HFFc6 (cell line): ENCODE measurements at regions not wholly inside any gene's neighbourhood (a gene's known extent, or its start where the extent isn't known, plus 50 kb on each side); places are given as distances from the start of the nearest gene placed in this dataset.

Experiments
- DNase-seq: peaks from one replicate; pipeline ENCODE4 v3.0.0-alpha.2; 2018
- H3K27ac Mint-ChIP-seq: 2 replicates; pipeline ENCODE4 v1.8.0; 2020; ENCODE audit warnings: mild to moderate bottlenecking, mixed read lengths
- H3K27me3 Mint-ChIP-seq: 2 replicates; pipeline ENCODE4 v1.8.0; 2021; ENCODE audit warnings: mild to moderate bottlenecking, moderate library complexity, mixed read lengths; ENCODE audit not compliant: insufficient read depth
- H3K36me3 Mint-ChIP-seq: 2 replicates; pipeline ENCODE4 v1.8.0; 2021; ENCODE audit warnings: low read depth, mixed read lengths
- H3K4me1 Mint-ChIP-seq: 2 replicates; pipeline ENCODE4 v1.8.0; 2020; ENCODE audit warnings: low read depth, mixed read lengths
- H3K4me3 Mint-ChIP-seq: 2 replicates; pipeline ENCODE4 v1.8.0; 2020; ENCODE audit warnings: mild to moderate bottlenecking, moderate library complexity, mixed read lengths
- H3K9me3 Mint-ChIP-seq: 2 replicates; pipeline ENCODE4 v1.8.0; 2020; ENCODE audit warnings: mild to moderate bottlenecking, mixed read lengths
- TF ChIP-seq, protein P1 (sequence below): fragments of 200-600 bp; sonication (generic); IDR thresholded peaks from 2 replicates; pipeline ENCODE4 v1.5.0; 2021; ENCODE audit warnings: antibody characterized with exemption, mild to moderate bottlenecking

GRCh38 chr15:69940441-69941300 lies 157.0 kb downstream of the TLE3 start:
- peaks cover 30% of the 10 kb centered on the region for H3K27me3 Mint-ChIP-seq
- H3K4me1 Mint-ChIP-seq = no peaks in the 10 kb centered on the region
- no peak overlapping the region for H3K27ac Mint-ChIP-seq
- H3K9me3 Mint-ChIP-seq = no peaks in the 10 kb centered on the region
- TF ChIP-seq, protein P1, sequence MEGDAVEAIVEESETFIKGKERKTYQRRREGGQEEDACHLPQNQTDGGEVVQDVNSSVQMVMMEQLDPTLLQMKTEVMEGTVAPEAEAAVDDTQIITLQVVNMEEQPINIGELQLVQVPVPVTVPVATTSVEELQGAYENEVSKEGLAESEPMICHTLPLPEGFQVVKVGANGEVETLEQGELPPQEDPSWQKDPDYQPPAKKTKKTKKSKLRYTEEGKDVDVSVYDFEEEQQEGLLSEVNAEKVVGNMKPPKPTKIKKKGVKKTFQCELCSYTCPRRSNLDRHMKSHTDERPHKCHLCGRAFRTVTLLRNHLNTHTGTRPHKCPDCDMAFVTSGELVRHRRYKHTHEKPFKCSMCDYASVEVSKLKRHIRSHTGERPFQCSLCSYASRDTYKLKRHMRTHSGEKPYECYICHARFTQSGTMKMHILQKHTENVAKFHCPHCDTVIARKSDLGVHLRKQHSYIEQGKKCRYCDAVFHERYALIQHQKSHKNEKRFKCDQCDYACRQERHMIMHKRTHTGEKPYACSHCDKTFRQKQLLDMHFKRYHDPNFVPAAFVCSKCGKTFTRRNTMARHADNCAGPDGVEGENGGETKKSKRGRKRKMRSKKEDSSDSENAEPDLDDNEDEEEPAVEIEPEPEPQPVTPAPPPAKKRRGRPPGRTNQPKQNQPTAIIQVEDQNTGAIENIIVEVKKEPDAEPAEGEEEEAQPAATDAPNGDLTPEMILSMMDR = no peak
- no peak overlapping the region for H3K4me3 Mint-ChIP-seq
- H3K36me3 Mint-ChIP-seq = 0 out of 2 replicates have a peak, but pooled peaks cover 1% of the 10 kb centered on the region
- no peak for DNase-seq

DNA sequence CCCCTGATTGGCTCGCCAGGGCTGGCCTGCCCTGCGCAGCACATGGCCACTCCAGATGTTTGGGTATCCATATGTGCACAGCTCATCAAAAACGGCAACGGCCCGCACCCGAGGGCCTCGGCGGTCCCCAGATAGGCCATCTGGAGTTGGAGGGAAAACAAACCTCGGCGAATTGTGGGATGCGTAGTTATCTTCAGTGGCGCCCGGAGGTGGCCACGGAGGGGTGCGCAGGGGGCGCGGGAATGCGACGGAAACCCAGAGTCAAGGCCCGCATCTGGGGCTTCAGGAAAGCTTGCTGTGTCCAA lies 156.5 kb downstream of the TLE3 start:
- Mint-ChIP-seq H3K36me3 (no peaks in the 10 kb centered on the region), H3K4me3 (no peak overlapping the region), H3K27me3 (peaks cover 30% of the 10 kb centered on the region), H3K4me1 (no peaks in the 10 kb centered on the region), H3K9me3 (no peaks in the 10 kb centered on the region), H3K27ac (no peak overlapping the region)
- no peak for DNase-seq
- TF ChIP-seq, protein P1 = no peak

DNA sequence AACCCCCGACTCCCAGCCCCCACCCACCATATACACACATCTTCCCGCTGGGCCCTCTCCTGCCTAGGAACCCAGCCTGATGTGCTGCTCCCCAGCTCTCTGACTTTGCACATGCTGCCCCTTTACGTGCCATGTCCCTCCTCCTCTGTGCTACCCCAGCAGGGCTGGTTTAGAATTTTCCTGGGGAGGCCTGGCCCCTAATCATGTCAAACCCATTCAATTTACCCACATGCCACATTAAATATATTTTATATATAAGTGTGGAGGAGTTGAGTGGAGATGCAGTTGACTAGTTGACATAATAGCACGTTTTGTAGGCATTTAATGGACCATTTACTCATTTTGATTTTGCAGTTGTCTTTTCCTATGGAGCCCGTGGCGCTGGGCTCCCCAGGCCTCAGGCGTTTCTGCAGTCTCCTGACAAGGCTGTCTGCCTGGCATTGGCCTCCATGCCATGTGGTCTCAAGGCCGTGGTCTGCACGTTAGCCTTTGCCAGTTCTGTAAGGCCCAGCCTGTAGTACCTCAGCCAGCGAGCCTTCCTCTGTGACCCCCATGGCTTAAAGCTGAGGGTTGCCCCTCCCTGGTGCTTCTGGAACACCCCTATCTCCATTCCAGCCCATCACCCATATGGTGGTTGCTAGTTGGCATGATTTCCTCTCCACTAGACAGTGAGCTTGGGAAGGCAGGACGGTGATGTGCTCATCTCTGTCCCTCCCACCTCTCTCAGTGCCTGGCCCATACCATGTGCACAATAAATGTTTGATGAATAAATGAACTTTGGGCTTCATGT lies 155.8 kb downstream of the TLE3 start:
- Mint-ChIP-seq H3K9me3 (no peaks in the 10 kb centered on the region), H3K4me1 (no peaks in the 10 kb centered on the region), H3K27ac (no peak overlapping the region), H3K27me3 (peaks cover 29% of the 10 kb centered on the region), H3K4me3 (no peak overlapping the region), H3K36me3 (no peaks in the 10 kb centered on the region)
- DNase-seq = no peak
- TF ChIP-seq, protein P1 = no peak

GRCh38 chr15:69943637-69944036 lies 154.1 kb downstream of the TLE3 start:
- Mint-ChIP-seq H3K27me3 (peaks cover 28% of the 10 kb centered on the region), H3K36me3 (no peaks in the 10 kb centered on the region), H3K27ac (no peak overlapping the region), H3K4me3 (no peak overlapping the region), H3K9me3 (no peaks in the 10 kb centered on the region), H3K4me1 (no peaks in the 10 kb centered on the region)
- TF ChIP-seq, protein P1 = no peak
- DNase-seq = no peak

DNA sequence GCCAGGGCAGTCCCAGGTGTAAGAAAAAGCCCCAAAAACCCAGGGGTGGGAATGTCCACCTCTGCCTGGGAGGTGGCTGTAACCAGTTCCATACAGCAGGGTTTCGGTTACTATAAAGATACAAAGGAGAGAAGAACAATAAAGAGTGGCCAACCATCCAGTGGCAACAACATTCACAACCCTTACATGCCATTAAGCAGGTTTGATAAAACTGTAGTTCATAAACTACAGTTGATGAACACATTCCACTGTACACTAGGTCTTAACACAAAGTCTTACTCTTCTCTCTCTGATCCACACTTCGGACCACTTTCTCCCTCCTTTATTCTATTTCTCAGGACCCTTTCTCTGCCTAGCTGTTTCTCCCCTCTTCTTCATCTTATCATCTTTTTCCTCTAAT lies 152.0 kb downstream of the TLE3 start:
- Mint-ChIP-seq H3K4me3 (no peak overlapping the region), H3K27ac (no peak overlapping the region), H3K4me1 (no peaks in the 10 kb centered on the region), H3K36me3 (no peaks in the 10 kb centered on the region), H3K9me3 (no peaks in the 10 kb centered on the region), H3K27me3 (peaks cover 22% of the 10 kb centered on the region)
- TF ChIP-seq, protein P1 = no peak
- DNase-seq = no peak
